ENCODE measurements at regions not wholly inside any gene's neighbourhood (a gene's known extent, or its start where the extent isn't known, plus 50 kb on each side); places are given as distances from the start of the nearest gene placed in this dataset.
"Not testable (repeated sequence)": the region's sequence is repeated elsewhere in the genome, so short reads cannot be mapped to it uniquely, and the experiment has no call there.

GRCh38 chr6:81584156-81584555 lies 168.3 kb downstream of the TENT5A start:
- WGBS (ENCODE audit: insufficient coverage, insufficient replicate concordance, low lambda C conversion rate, missing lambda C conversion rate), result 17% methylated on average over 2 of the region's 2 CpGs
- H3K36me3 ChIP-seq (ENCODE audit: control insufficient read depth in 2 of 2, insufficient read depth in 2 of 2, low read length in 1 of 2); H3K79me2 ChIP-seq (ENCODE audit: control insufficient read depth, insufficient read depth, low read length); ATAC-seq; DNase-seq (ENCODE audit: low read depth, low spot score); H3K4me3 ChIP-seq; H4K20me1 ChIP-seq (ENCODE audit: control insufficient read depth, insufficient read depth); BruUV-seq (replicated peaks); in situ Hi-C loops (cut with MboI); CTCF ChIA-PET; H3K27me3 ChIP-seq (replicated peaks in 1 of 2; ENCODE audit: control insufficient read depth in 2 of 2, insufficient read depth in 2 of 2, low read length in 1 of 2); FAIRE-seq; H3K4me1 ChIP-seq (ENCODE audit: control insufficient read depth, insufficient read depth, low read length); H3K9me3 ChIP-seq (replicated peaks; ENCODE audit: control insufficient read depth, insufficient read depth, low read length); H3K27ac ChIP-seq (ENCODE audit: control insufficient read depth, insufficient read depth); intact Hi-C loops (cut with micrococcal nuclease; ENCODE audit: unreplicated experiment); H3K4me2 ChIP-seq (ENCODE audit: control insufficient read depth, insufficient read depth); H3K9ac ChIP-seq (ENCODE audit: control insufficient read depth, insufficient read depth, low read length); H2AFZ ChIP-seq (ENCODE audit: control insufficient read depth, low read depth, low read length): not testable (repeated sequence)
- POLR2A ChIA-PET, result interaction anchor here (0.6 kb wide), 1 partner anchor 11 kb away, joined by 6 read pairs; no protein-coding TSS in a partner anchor
- SMC1A ChIA-PET (ENCODE audit: uncharacterized antibody, unreplicated experiment), result interaction anchor here (2.4 kb wide), 1 partner anchor 22 kb away, joined by 8 read pairs; no protein-coding TSS in a partner anchor
- RAD21 ChIA-PET (ENCODE audit: unreplicated experiment), result interaction anchor here (0.9 kb wide), 1 partner anchor 10 kb away, joined by 3 read pairs; no protein-coding TSS in a partner anchor

- Histone ChIP-seq H3K36me3 (ENCODE audit: control insufficient read depth in 2 of 2, insufficient read depth in 2 of 2, low read length in 1 of 2) (no peaks in the 10 kb centered on the region), H3K79me2 (ENCODE audit: control insufficient read depth, insufficient read depth, low read length) (no peaks in the 10 kb centered on the region), H3K4me3 (no peak overlapping the region), H3K27ac (ENCODE audit: control insufficient read depth, insufficient read depth) (no peak overlapping the region), H3K4me1 (ENCODE audit: control insufficient read depth, insufficient read depth, low read length) (no peaks in the 10 kb centered on the region), H3K27me3 (replicated peaks in 1 of 2; ENCODE audit: control insufficient read depth in 2 of 2, insufficient read depth in 2 of 2, low read length in 1 of 2) (no peaks in the 10 kb centered on the region), H3K9ac (ENCODE audit: control insufficient read depth, insufficient read depth, low read length) (no peak overlapping the region), H3K9me3 (replicated peaks; ENCODE audit: control insufficient read depth, insufficient read depth, low read length) (no peaks in the 10 kb centered on the region), H4K20me1 (ENCODE audit: control insufficient read depth, insufficient read depth) (no peaks in the 10 kb centered on the region), H2AFZ (ENCODE audit: control insufficient read depth, low read depth, low read length) (no peak overlapping the region), H3K4me2 (ENCODE audit: control insufficient read depth, insufficient read depth) (no peak overlapping the region)
- CTCF ChIA-PET, result interaction anchor here (0.8 to 1.4 kb wide), 2 partner anchors 10 to 14 kb away, joined by 3 to 6 read pairs; no protein-coding TSS in a partner anchor
- ATAC-seq (no peak), FAIRE-seq (no peak), DNase-seq (ENCODE audit: low read depth, low spot score) (no peak)
- POLR2A ChIA-PET, result no interaction called here
- RAD21 ChIA-PET (ENCODE audit: unreplicated experiment), result interaction anchor here (0.9 to 1.1 kb wide), 2 partner anchors 10 to 90 kb away, joined by 3 read pairs; no protein-coding TSS in a partner anchor
- TF ChIP-seq FOXM1 (IDR thresholded peaks at IDR 0.05; ENCODE audit: low read depth, low read length) (no peak), SMC3 (IDR thresholded peaks at IDR 0.05; ENCODE audit: borderline replicate concordance, low read length) (no peak), SREBF2 (IDR thresholded peaks at IDR 0.05; ENCODE audit: low read length) (no peak), LARP7 (IDR thresholded peaks at IDR 0.05) (no peak), EZH2 (IDR thresholded peaks at IDR 0.05; ENCODE audit: borderline replicate concordance, control insufficient read depth, low read depth, low read length) (no peak), E4F1 (IDR thresholded peaks at IDR 0.05; ENCODE audit: borderline replicate concordance, partially characterized antibody) (no peak), CBFB (IDR thresholded peaks at IDR 0.05; ENCODE audit: low read depth) (no peak), IRF5 (IDR thresholded peaks at IDR 0.05; ENCODE audit: borderline replicate concordance) (no peak), PAX5 (IDR thresholded peaks at IDR 0.05; ENCODE audit: borderline replicate concordance, low read depth, low read length) (no peak)
- in situ Hi-C loops (cut with MboI), result no loop called here
- BruUV-seq (replicated peaks), result no TSS peak
- SMC1A ChIA-PET (ENCODE audit: uncharacterized antibody, unreplicated experiment), result interaction anchor here (1.0 to 1.9 kb wide), 4 partner anchors 8 to 32 kb away, joined by 3 to 7 read pairs (median 4); no protein-coding TSS in a partner anchor
- intact Hi-C loops (cut with micrococcal nuclease; ENCODE audit: unreplicated experiment), result no loop called here
These were observed 177.0 kb downstream of the TENT5A start for GRCh38 chr6:81575442-81575841.
